ENCODE measurements at regions not wholly inside any gene's neighbourhood (a gene's known extent, or its start where the extent isn't known, plus 50 kb on each side); places are given as distances from the start of the nearest gene placed in this dataset.

DNA sequence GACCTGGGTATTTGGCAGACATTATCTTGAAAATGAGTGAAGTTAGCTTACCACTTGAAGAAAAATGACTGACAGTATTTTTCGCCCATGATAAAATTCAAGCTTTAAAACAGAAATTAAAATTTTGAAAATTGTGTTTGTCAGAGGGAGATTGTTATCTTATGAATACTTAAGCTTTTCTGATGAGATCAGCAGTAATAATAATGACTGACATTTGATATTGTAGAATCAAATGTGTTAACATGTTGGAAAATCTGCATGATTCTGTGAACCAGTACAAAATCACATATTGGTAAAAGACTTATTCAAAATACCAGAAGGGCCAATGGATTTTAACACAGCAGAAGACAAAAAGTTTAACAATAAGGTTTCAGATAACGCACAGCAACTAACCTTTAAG is 94.0 kb downstream of the MSX2 start:
- TF ChIP-seq, protein P1, sequence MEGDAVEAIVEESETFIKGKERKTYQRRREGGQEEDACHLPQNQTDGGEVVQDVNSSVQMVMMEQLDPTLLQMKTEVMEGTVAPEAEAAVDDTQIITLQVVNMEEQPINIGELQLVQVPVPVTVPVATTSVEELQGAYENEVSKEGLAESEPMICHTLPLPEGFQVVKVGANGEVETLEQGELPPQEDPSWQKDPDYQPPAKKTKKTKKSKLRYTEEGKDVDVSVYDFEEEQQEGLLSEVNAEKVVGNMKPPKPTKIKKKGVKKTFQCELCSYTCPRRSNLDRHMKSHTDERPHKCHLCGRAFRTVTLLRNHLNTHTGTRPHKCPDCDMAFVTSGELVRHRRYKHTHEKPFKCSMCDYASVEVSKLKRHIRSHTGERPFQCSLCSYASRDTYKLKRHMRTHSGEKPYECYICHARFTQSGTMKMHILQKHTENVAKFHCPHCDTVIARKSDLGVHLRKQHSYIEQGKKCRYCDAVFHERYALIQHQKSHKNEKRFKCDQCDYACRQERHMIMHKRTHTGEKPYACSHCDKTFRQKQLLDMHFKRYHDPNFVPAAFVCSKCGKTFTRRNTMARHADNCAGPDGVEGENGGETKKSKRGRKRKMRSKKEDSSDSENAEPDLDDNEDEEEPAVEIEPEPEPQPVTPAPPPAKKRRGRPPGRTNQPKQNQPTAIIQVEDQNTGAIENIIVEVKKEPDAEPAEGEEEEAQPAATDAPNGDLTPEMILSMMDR (IDR thresholded peaks at IDR 0.05; ENCODE audit: low read depth, low read length), result no peak
- TF ChIP-seq POLR2A (IDR thresholded peaks at IDR 0.05; ENCODE audit: extremely low read depth, insufficient read length), result no peak
- TF ChIP-seq, protein P2, sequence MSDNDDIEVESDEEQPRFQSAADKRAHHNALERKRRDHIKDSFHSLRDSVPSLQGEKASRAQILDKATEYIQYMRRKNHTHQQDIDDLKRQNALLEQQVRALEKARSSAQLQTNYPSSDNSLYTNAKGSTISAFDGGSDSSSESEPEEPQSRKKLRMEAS (IDR thresholded peaks at IDR 0.05; ENCODE audit: low read depth, low read length), result no peak

All from NB4 (cell line).